Effector CD4-positive, alpha-beta T cell (primary cell): ENCODE measurements at regions not wholly inside any gene's neighbourhood (a gene's known extent, or its start where the extent isn't known, plus 50 kb on each side); places are given as distances from the start of the nearest gene placed in this dataset.

Experiments used
- DNase-seq: peaks from one replicate; pipeline ENCODE4 v3.0.0-alpha.2; 2020

DNA sequence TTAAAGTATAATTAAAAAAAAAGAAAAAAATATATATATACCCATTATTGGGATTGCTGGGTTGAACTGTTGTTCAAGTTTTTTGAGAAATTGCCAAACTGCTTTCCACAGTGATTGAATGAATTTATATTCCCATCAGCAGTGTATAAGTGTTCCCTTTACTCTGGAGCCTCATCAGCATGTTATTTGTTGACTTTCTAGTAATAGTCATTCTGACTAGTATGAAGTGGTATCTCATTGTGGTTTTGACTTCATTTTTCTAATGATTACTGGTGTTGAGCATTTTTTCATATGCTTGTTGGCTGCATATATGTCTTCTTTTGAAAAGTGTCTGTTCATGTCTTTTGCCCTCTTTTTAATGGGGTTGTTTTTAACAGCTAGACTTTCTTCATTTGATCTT, 1260.8 kb upstream of the GJE1 start:
- DNase-seq: no peak

GRCh38 chr6:140867336-140867735, 1265.4 kb upstream of the GJE1 start:
- no peak for DNase-seq

- DNase-seq: no peak
Measured at GRCh38 chr6:140858381-140858971, 1274.2 kb upstream of the GJE1 start.

DNA sequence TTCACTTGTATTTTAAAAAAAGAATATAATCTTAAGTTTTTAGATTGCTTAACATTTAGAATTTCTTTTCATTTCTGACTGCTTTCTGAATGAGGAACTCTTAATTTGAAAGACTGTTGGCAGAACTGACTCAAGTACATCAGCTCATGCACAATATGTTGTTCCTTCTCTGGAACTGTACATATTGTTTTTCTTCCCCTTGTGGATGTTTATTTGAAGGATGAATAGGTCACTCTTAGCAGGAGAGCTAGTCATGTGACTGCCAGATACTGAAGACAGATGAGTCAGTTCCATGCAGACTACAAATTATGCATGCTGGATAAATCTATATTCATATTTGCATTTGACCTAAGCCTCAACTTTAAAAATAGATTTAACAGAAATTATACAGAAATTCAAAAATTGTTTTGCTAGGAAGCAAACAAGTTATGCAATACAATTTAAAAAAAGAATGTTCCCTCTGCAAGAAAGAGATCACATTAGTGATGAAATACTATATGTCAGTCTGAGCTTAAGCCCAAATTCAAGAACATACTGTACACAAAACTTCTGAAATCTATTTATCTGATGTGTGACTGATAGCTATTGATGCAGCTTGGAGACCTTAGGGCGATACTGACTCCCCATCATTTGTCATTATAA, 1274.9 kb upstream of the GJE1 start:
- no peak for DNase-seq

- no peak for DNase-seq
Measured at GRCh38 chr6:140855520-140855919, 1277.2 kb upstream of the GJE1 start.

DNA sequence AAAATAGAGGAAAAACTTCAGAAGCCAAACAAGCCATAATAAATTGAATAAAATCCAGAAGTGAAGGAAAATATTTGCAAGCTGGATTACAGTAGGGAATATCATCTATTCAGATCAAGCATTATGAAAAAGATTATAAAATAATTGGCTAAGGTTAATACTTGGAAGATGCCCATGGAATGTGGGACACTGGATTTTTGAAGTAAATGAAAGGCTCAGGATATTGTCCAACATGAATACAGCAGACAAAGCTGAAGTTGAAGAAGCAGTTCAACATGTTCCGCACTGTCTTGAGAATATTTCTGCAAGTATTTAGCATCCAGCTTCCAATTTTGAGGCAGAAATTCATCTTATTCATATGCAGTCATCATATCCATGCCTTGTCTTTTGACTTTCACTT, 1278.4 kb upstream of the GJE1 start:
- DNase-seq: no peak

DNA sequence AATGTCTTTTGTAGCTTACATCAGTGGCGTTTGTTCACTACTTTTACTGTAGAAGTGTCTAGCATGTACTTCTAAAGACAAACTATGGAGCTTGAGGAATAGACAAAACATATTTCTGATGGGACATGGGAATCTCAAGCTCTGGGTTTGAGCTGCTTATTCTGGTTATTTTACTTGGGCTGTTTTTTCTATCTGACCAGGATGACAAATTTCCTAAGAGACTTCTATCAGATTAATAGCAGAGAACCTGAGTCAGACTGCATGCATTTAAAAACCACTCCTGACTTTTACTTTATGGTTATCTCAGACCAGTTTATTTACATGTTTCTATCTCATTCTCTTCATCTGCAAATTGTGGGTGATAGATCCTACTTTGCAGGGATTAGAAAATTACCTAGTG, 1282.3 kb upstream of the GJE1 start:
- no peak for DNase-seq

DNA sequence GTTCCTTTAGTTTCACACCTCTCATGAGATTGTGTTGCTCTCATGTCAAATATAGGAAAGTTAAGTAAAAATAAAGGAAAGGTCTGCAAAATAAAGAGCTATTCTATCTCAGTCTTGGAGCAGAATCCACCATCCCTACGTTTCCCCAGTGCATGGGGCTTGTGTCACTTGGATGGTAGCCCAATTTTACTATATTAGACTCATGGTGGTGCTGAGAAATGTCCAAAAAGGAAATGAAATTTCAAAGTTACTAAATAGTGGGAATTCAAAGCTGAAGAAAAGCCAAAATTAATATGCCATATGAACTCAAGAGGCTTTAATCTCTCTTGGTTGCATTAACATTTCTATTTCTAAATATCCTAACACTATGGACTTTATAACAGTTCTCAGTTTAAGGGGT, 1283.3 kb upstream of the GJE1 start:
- no peak for DNase-seq

DNA sequence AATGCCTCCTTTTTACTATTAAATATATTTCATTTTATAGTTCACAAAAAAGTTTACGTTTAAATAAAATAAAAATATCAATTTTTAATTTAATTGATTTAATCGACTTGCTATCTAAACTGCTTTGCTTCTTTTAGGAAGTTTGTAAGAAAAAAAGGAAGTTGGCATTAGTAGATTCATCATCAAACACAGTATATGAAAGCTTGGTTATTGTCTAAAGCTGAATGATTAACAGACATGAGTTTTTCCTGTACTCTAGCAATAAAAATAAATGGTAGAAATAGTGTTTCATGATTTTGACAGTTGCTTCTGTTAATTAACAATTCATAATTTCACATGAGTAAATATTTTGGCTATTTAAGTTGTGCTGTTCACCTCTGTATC, 1285.5 kb upstream of the GJE1 start:
- no peak for DNase-seq

DNA sequence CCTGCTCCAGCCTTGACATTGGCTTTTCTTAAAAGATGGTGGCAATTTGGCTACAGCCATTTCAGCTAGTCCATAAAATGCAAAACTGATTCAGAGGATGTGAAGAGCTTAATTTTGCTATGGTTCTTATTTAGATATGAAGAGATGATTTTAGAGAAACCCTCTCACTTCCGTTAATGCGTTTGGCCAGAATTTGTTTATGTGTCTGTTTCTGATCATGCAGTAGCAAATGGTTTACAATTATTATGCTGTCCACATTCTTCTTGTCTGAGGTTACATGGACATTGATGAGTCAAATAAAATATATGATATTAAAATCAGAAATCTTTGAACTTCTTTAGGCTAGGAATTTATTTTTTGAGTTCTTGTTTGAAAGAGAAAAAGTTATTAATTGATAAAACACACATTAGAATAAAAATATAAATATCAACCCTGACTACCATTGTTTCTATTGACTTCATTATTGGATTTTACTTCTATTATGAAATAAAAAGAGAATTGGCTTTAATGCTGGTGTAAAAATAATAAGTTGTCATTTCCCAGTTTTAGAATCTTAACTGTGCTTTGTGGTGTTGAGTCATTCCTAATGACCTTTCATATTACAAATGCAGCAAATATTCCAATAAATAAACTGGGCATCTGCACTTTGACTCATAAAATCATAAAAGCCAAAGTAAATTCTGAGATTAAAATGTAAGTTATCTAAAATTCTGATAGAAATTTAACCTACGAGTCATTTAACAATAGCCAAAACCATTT, 1286.0 kb upstream of the GJE1 start:
- DNase-seq: no peak

GRCh38 chr6:140845701-140846100, 1287.0 kb upstream of the GJE1 start:
- DNase-seq: no peak

GRCh38 chr6:140844167-140844566, 1288.6 kb upstream of the GJE1 start:
- DNase-seq: no peak

GRCh38 chr6:140833408-140833807, 1299.3 kb upstream of the GJE1 start:
- no peak for DNase-seq

DNA sequence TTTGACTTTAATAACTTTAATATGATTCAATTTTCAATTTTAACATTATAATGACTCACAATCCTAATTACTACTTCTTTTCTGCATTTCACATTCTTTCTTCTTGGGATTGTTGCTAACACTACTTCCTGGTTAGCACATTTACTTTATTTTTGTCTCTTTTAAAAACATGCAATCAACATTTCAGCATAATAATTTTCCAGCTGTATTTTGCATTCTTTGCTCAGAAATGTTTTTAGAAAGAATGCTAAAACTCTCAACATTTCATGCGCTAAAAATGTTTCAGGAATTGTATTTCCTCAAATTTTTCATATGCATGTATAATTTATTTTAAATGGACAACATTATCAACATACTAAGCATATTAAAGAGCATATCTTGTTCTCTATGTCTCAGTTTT, 1302.1 kb upstream of the GJE1 start:
- no peak for DNase-seq

- no peak for DNase-seq
Measured at GRCh38 chr6:140828856-140829255, 1303.9 kb upstream of the GJE1 start.

DNA sequence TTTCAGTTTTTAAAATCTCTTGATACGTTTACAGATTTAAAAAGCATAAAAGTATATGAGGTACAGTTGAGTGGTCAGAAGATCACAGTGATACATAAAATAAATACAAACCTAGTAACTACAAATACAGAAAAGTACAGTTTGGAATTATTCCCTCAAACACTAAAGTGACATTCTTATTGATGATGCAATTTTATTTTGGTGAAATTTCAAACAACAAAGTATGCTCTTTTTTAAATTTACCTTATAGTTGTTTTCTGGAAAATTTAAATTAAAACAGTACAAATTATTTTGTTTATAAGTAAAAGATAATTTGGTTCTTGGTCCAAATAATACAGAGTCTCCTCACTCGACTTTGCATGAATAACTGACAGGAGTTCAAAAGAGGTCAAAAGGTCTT, 1305.1 kb upstream of the GJE1 start:
- no peak for DNase-seq

GRCh38 chr6:140825731-140826130, 1307.0 kb upstream of the GJE1 start:
- no peak for DNase-seq

DNA sequence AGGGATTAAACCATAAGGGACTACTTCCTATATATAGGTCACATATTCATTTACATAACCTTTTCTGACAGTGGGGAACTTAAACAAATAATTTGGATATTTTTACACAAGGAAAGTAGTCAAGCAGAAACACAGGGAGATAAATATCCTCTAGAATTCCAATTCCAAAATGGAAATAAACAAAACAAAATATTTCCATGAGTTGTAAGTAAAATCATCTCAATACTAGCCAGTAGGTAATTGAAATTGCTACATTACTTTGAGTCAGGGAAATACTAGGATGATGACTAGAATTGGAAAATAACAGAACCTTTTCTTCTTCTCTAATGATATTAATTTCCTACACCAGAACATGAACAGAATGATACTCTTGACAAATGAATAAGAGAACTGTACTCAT, 1308.1 kb upstream of the GJE1 start:
- DNase-seq: no peak

DNA sequence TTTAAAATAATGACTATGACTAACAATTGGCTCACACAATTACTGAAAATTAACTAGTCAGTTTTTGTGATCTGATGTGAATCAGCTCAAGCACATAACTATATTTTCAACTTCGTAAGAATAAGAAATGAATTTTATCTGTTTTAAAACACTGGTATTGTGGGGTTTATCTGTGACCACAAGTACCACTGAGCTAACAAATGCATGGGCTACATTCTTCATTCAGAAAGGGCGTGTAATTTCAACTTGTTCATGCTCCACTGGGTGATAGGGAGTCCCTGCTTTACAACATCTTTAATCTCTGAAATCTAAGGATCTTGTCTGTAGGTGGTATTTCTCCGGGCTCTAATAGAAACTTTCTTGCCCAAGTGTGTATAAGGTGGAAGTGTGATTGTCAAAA, 1311.5 kb upstream of the GJE1 start:
- DNase-seq: no peak

DNA sequence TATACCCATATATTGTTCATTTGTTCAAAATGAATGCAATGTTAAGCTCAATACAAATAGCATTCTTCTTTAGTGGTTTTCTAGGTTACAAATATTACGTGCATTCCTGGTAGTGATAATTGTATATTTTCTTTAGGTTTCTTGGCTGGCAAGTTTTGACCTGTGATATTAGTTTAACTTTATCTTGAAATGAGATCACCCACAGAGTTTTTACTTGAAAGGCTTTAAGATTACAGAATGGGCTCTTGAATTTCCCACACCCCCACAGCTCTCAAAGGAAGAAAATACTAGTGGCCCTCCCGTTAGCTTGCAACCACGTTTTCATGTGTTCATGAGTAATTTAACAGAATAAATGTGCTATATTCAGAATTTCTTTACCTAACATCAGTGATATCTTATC, 1315.5 kb upstream of the GJE1 start:
- DNase-seq: no peak

- DNase-seq: no peak
Measured at GRCh38 chr6:140816681-140817080, 1316.0 kb upstream of the GJE1 start.

GRCh38 chr6:140812636-140813035, 1320.1 kb upstream of the GJE1 start:
- no peak for DNase-seq

DNA sequence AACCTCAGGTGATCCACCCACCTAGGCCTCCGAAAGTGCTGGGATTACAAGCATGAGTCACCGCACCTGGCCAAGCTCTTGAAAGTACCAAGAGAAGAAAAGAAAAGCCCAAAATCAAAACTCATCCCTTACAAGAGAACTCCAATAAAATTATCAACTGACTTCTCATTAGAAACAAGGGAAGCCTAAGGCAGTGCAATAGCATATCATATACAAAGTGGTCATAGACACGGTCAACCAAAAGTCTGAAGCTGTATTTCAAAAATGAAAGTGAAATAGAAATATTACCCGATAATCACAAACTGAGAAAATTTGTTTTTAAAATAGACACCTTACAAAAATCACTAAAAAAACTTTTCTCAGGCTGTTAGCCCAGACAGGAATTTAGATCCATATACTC, 1321.1 kb upstream of the GJE1 start:
- DNase-seq: no peak

DNA sequence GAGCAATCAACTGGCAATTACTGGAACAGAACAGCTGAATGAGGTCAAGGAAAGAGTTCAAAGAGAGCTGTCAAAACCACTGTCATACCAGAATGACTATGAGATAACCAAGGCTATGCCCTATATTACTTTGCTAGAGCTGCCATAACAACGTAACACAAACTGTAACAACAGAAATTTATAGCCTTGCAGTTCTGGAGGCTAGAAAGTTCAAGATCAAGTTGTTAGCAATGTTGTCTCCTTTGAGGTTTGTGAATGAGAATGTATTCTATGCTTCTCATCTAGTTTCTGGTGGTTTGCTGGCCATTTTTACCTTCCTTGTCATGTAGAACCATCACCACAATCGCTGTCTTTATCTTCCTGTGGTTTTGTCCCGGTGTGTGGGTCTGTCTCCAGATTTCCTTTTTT, 1323.0 kb upstream of the GJE1 start:
- DNase-seq: no peak

DNA sequence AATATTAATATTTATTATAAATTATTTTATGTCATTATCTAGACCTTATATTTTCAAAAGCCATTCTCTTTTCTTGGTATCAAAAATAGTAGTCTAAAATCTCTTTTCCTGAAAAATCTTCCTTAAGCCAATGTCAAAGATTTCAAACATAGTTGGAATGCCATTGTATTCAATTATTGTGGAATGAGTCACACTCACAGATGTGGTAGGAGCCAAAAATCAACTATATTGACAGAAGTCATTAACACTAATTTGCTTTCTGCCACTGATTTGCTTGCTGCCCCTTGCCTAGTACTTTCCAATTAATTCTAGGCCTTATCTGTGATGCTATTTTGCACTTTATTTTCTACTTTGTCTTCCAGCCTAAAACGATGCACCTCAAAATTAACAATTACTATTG, 1326.3 kb upstream of the GJE1 start:
- DNase-seq: no peak
